WTC11 (cell line): ENCODE measurements at regions not wholly inside any gene's neighbourhood (a gene's known extent, or its start where the extent isn't known, plus 50 kb on each side); places are given as distances from the start of the nearest gene placed in this dataset.

Source experiments
- ATAC-seq: fragments of 200-7000 bp; cut with Tn5 transposase; 2 replicates; pipeline ENCODE4 v1.10.0; 2021; ENCODE audit warnings: mild to moderate bottlenecking, moderate library complexity
- CTCF ChIA-PET: fragments of 300-600 bp; sonication (Branson Sonifier 250); formaldehyde crosslinking; loops from one replicate; lab custom pipeline; 2021; ENCODE audit warnings: antibody characterized with exemption; lab: Charles Lee
- POLR2A ChIA-PET: fragments of 350-600 bp; sonication (Branson Sonifier 250); formaldehyde crosslinking; loops from one replicate; lab custom pipeline; 2021; ENCODE audit warnings: antibody characterized with exemption; lab: Charles Lee
- DNase-seq: peaks from one replicate; pipeline ENCODE4 v3.0.0; 2021; ENCODE audit warnings: low spot score
- H3K27ac Mint-ChIP-seq: 2 replicates; pipeline ENCODE4 v1.8.0; 2021; ENCODE audit warnings: mixed read lengths
- H3K27me3 Mint-ChIP-seq: 2 replicates; pipeline ENCODE4 v1.8.0; 2021; ENCODE audit warnings: low read depth, mild to moderate bottlenecking, moderate library complexity, mixed read lengths
- H3K36me3 Mint-ChIP-seq: 2 replicates; pipeline ENCODE4 v1.8.0; 2021; ENCODE audit warnings: mixed read lengths
- H3K4me1 Mint-ChIP-seq: 2 replicates; pipeline ENCODE4 v1.8.0; 2022; ENCODE audit warnings: mixed read lengths
- H3K4me3 Mint-ChIP-seq: 2 replicates; pipeline ENCODE4 v1.8.0; 2021; ENCODE audit warnings: mild to moderate bottlenecking, moderate library complexity, mixed read lengths
- H3K9me3 Mint-ChIP-seq: 2 replicates; pipeline ENCODE4 v1.8.0; 2021; ENCODE audit warnings: mixed read lengths
- ELF4 ChIP-seq: sonication (generic); formaldehyde crosslinking; IDR thresholded peaks from 2 replicates; pipeline ENCODE4 v1.8.1; 2022; ENCODE audit warnings: low read depth, mild to moderate bottlenecking, moderate library complexity, missing genetic modification reagents
- ERG ChIP-seq: fragments of 250-450 bp; sonication (Bioruptor Pico); IDR thresholded peaks from 2 replicates; pipeline ENCODE4 v1.8.0; 2021; ENCODE audit warnings: mild to moderate bottlenecking
- GABPB1 ChIP-seq: sonication (generic); formaldehyde crosslinking; IDR thresholded peaks from 2 replicates; pipeline ENCODE4 v1.8.1; 2023; ENCODE audit warnings: mild to moderate bottlenecking, missing genetic modification reagents
- GTF2I ChIP-seq: fragments of 250-450 bp; sonication (Bioruptor Pico); conservative IDR thresholded peaks from 2 replicates; pipeline ENCODE4 v1.4.0; 2021; ENCODE audit warnings: mild to moderate bottlenecking
- HMGXB4 ChIP-seq: sonication (generic); formaldehyde crosslinking; IDR thresholded peaks from 2 replicates; pipeline ENCODE4 v1.8.1; 2023; ENCODE audit warnings: mild to moderate bottlenecking, moderate library complexity, missing genetic modification reagents
- IRF2 ChIP-seq: sonication (generic); formaldehyde crosslinking; IDR thresholded peaks from 2 replicates; pipeline ENCODE4 v1.8.0; 2022; ENCODE audit warnings: low read depth, missing genetic modification reagents, borderline replicate concordance
- JAZF1 ChIP-seq: fragments of 250-450 bp; sonication (Bioruptor Pico); IDR thresholded peaks from 2 replicates; pipeline ENCODE4 v1.9.0; 2021; ENCODE audit warnings: moderate library complexity, mild to moderate bottlenecking, inconsistent platforms
- KAT7 ChIP-seq: sonication (generic); formaldehyde crosslinking; IDR thresholded peaks from 2 replicates; pipeline ENCODE4 v1.8.1; 2023; ENCODE audit warnings: missing genetic modification reagents, mild to moderate bottlenecking, borderline replicate concordance
- SMAD4 ChIP-seq: sonication (generic); formaldehyde crosslinking; IDR thresholded peaks from 2 replicates; pipeline ENCODE4 v1.8.0; 2022; ENCODE audit warnings: mild to moderate bottlenecking, missing genetic modification reagents
- SOX15 ChIP-seq: fragments of 250-450 bp; sonication (Bioruptor Pico); IDR thresholded peaks from 2 replicates; pipeline ENCODE4 v1.9.0; 2021; ENCODE audit warnings: mild to moderate bottlenecking
- SP1 ChIP-seq: sonication (generic); formaldehyde crosslinking; conservative IDR thresholded peaks from 2 replicates; pipeline ENCODE4 v1.8.1; 2022; ENCODE audit warnings: missing genetic modification reagents
- TP53 ChIP-seq: sonication (generic); formaldehyde crosslinking; IDR thresholded peaks from 2 replicates; pipeline ENCODE4 v1.8.1; 2023; ENCODE audit warnings: mild to moderate bottlenecking, missing genetic modification reagents
- ZMAT4 ChIP-seq: fragments of 250-450 bp; sonication (Bioruptor Pico); IDR thresholded peaks from 2 replicates; pipeline ENCODE4 v1.9.0; 2021; ENCODE audit warnings: mild to moderate bottlenecking
- ZNF121 ChIP-seq: sonication (generic); formaldehyde crosslinking; IDR thresholded peaks from 2 replicates; pipeline ENCODE4 v1.8.0; 2023; ENCODE audit warnings: missing genetic modification reagents
- TF ChIP-seq, protein P1 (sequence below): sonication (generic); formaldehyde crosslinking; IDR thresholded peaks from 2 replicates; pipeline ENCODE4 v1.8.0; 2023; ENCODE audit warnings: missing genetic modification reagents
- TF ChIP-seq, protein P2 (sequence below): fragments of 200-600 bp; IDR thresholded peaks from 2 replicates; pipeline ENCODE4 v1.8.0; 2022; ENCODE audit warnings: antibody characterized with exemption

GRCh38 chr14:30267141-30267540, 291.8 kb upstream of the G2E3 start:
- H3K4me3 Mint-ChIP-seq, result no peak overlapping the region
- H3K4me1 Mint-ChIP-seq, result peaks cover 30% of the 10 kb centered on the region
- H3K36me3 Mint-ChIP-seq, result no peaks in the 10 kb centered on the region
- no peak for ATAC-seq
- no peak overlapping the region for H3K27ac Mint-ChIP-seq
- DNase-seq, result no peak
- peaks cover 4% of the 10 kb centered on the region; the same call in 1 of the 2 replicates for H3K27me3 Mint-ChIP-seq
- no peaks in the 10 kb centered on the region for H3K9me3 Mint-ChIP-seq
- TF ChIP-seq ZNF121 (CRISPR knock-in tag) (no peak), SOX15 (no peak), SP1 (CRISPR knock-in tag) (no peak), ELF4 (CRISPR knock-in tag) (no peak)
- ChIA-PET CTCF (interaction anchor here (0.7 to 4.0 kb wide), 11 partner anchors 10 to 721 kb away, joined by 3 to 46 read pairs (median 5); no protein-coding TSS in a partner anchor), POLR2A (no interaction called here)

- Mint-ChIP-seq H3K9me3 (no peaks in the 10 kb centered on the region), H3K36me3 (no peaks in the 10 kb centered on the region), H3K4me1 (peaks cover 26% of the 10 kb centered on the region), H3K27me3 (peaks cover 4% of the 10 kb centered on the region; the same call in 1 of the 2 replicates), H3K27ac (no peak overlapping the region), H3K4me3 (peak overlapping the region; percentile 57)
- DNase-seq (peak; percentile 95), ATAC-seq (peak; percentile 99)
- CTCF ChIA-PET, result interaction anchor here (0.5 to 6.6 kb wide), 70 partner anchors 9 to 1519 kb away, joined by 3 to 150 read pairs (median 4); no protein-coding TSS in a partner anchor
- POLR2A ChIA-PET, result interaction anchor here (0.5 to 0.7 kb wide), 2 partner anchors 38 to 53 kb away, joined by 3 read pairs; no protein-coding TSS in a partner anchor
- peak; percentile 55; the same call in 1 of the 2 replicates for TF ChIP-seq GABPB1 (CRISPR knock-in tag)
- no peak for TF ChIP-seq ERG (CRISPR knock-in tag)
- TF ChIP-seq ELF4 (CRISPR knock-in tag), result no peak
- TF ChIP-seq, protein P1, sequence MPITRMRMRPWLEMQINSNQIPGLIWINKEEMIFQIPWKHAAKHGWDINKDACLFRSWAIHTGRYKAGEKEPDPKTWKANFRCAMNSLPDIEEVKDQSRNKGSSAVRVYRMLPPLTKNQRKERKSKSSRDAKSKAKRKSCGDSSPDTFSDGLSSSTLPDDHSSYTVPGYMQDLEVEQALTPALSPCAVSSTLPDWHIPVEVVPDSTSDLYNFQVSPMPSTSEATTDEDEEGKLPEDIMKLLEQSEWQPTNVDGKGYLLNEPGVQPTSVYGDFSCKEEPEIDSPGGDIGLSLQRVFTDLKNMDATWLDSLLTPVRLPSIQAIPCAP (CRISPR knock-in tag), result no peak
- no peak for TF ChIP-seq ZMAT4 (CRISPR knock-in tag)
- no peak for TF ChIP-seq SP1 (CRISPR knock-in tag)
- TF ChIP-seq, protein P2, sequence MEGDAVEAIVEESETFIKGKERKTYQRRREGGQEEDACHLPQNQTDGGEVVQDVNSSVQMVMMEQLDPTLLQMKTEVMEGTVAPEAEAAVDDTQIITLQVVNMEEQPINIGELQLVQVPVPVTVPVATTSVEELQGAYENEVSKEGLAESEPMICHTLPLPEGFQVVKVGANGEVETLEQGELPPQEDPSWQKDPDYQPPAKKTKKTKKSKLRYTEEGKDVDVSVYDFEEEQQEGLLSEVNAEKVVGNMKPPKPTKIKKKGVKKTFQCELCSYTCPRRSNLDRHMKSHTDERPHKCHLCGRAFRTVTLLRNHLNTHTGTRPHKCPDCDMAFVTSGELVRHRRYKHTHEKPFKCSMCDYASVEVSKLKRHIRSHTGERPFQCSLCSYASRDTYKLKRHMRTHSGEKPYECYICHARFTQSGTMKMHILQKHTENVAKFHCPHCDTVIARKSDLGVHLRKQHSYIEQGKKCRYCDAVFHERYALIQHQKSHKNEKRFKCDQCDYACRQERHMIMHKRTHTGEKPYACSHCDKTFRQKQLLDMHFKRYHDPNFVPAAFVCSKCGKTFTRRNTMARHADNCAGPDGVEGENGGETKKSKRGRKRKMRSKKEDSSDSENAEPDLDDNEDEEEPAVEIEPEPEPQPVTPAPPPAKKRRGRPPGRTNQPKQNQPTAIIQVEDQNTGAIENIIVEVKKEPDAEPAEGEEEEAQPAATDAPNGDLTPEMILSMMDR, result peak; percentile 67
- TF ChIP-seq HMGXB4, result 0 out of 2 replicates have a peak, but pooled peaks have one; percentile 41
- TF ChIP-seq KAT7 (CRISPR knock-in tag), result no peak
- TF ChIP-seq GTF2I (CRISPR knock-in tag), result no peak
- no peak for TF ChIP-seq SMAD4 (CRISPR knock-in tag)
- no peak for TF ChIP-seq JAZF1 (CRISPR knock-in tag)
- TF ChIP-seq IRF2 (CRISPR knock-in tag), result no peak
- TF ChIP-seq TP53 (CRISPR knock-in tag), result no peak
These were observed 288.5 kb upstream of the G2E3 start for GRCh38 chr14:30270200-30271161.
